ENCODE measurements at regions not wholly inside any gene's neighbourhood (a gene's known extent, or its start where the extent isn't known, plus 50 kb on each side); places are given as distances from the start of the nearest gene placed in this dataset.

- TF ChIP-seq CTCF (IDR thresholded peaks at IDR 0.05; ENCODE audit: poor library complexity, severe bottlenecking), result no peak
- no peak for TF ChIP-seq REST (IDR thresholded peaks at IDR 0.05; ENCODE audit: borderline replicate concordance)
These were observed 592.5 kb upstream of the GOLIM4 start for GRCh38 chr3:168688267-168688666.
